GM18519 (cell line): ENCODE measurements at regions not wholly inside any gene's neighbourhood (a gene's known extent, or its start where the extent isn't known, plus 50 kb on each side); places are given as distances from the start of the nearest gene placed in this dataset.

Experiments
- ATAC-seq: cut with Tn5 transposase; IDR thresholded peaks from one replicate; pipeline ENCODE4 v1.9.1; 2021; ENCODE audit warnings: mild to moderate bottlenecking, moderate library complexity; ENCODE audit not compliant: unreplicated experiment, low FRiP score

DNA sequence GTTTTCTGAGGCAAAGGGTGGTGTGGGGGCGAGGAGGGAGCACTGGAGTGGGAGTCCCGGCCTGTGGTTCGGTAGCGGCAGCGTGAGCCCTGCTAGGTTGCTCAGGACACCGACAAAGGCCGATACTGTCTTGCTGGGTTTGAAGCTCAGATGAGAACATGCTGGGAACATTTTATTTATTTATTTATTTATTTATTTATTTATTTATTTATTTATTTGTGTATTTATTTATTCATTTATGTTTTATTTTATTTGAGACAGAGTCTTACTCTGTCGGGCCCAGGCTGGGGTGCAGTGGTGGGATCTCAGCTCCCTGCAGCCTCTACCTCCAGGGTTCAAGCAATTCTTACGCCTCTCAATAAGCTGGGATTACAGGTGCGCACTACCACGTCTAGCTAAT is 117.9 kb upstream of the GSE1 start:
- ATAC-seq, result no peak

DNA sequence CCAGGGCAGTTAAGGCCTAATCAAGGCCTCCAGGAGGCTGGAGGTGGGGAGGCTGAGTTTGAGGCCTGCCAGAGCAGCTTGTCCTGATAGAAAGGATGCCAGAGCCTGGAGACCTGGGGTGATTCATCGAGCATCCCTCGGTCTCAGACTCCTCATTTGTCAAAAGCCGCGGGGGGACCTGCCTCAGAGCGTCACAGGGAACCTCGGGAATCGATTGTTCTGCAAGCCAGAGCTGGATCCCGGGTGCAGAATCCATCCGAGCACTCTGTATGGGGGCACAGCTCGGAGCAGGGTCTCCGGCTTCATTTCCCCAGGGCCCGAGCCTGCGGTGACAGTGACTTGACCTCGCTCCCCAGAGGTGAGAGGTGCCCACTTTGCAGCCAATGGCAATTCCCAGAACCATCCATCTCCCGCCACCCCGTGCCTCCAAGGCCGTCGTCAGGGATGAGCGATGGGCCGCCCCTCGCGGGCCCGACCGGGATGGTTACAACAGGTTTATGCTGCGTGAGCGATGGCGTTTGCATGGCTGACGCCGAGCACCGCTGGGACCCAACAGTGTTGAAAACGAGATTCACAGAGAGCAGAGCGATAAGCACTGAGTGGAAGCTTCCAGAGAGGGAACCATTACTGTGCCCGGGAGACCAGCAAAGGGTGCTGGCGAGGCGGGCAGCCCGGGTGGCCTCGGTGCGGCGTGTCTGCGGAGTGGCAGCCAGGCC is 117.1 kb upstream of the GSE1 start:
- ATAC-seq, result no peak

DNA sequence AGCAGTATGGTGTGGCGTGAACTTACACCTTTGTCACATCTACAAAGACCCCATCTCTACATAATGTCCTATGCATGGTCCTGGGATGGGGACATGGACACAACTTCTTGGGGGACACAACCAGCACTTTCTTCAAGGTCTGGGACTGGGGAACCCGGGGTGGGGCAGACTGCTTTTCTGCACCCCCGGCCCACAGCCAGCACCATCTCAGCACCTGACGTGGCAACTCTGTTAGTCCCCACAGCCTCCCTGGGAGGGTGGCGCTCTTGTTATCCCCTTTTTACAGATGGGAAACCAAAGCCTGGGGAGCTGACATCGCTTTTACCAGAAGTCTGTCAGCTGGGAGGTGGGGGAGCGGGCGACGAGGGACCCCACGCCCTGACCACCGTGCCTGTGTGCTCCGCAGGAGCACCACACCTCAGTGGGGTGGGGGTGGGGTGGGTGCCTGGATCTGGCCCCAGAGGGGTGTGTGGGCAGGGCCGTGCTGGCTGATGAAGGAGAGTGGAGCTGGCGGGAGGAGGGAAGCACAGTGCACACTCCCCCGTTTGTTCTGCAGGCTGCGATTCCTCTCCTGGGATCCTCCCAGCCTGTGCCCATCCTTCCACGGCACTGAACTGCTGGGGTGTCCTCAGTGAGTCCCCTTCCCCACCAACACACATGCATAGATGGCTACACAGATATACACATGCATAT is 115.4 kb upstream of the GSE1 start:
- ATAC-seq, result no peak

DNA sequence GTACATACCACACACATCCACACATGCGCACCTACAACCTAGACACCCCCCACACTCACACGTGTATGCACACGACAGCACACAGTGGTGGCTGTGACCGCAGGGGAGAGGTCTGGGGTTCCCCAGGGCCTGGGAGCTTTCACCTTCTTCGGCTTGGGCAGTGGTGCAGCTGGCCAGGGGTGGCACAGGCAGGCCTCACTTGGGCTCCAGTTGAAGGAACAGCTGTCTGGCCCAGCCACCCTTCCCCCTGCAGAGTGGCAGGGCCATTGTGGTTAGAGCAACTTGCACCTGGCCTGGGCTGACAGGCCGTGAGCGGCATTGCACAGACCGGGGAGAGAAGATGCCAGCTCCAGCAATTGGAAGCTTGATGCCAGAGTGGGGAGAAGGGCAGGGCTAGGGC is 114.5 kb upstream of the GSE1 start:
- ATAC-seq, result no peak

DNA sequence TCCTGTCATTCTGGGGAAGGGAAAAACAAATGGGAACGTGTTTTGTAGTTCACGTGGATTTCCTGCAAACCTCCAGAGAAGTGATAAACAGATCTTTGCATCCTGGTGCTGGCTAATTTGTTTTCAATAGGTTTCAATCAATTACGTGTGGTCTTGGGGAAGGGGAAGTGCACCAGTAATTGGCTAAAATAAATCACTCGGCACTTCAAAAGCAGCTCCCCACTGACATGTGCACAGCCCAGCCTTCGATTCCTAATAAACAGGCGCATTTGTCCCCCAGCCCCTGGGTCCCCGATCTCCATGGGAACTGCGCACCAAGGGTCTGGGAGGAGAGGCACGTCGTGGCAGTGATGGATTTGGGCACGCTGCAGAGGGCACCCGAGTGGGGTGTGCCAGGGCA is 112.9 kb upstream of the GSE1 start:
- ATAC-seq, result no peak

DNA sequence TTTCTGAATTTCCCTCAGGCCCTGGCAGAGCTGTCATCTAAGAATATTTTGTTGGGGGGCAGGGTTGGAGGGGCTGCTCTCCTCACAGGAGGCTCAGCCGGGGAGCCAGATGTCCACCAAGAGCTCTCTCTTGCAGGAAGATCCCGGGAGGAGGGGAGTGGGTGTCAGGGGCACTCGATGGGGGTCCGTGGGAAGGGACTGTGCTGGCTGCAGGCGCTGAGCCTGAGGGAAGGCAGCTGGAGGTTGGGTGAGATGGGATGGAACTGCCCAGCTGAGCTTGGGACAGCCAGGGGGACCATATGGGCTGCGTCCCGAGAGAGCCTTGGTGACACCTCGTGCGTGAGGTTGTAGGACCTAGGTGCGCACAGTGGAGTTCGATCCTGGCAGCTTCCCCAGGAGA is 111.2 kb upstream of the GSE1 start:
- no peak for ATAC-seq

DNA sequence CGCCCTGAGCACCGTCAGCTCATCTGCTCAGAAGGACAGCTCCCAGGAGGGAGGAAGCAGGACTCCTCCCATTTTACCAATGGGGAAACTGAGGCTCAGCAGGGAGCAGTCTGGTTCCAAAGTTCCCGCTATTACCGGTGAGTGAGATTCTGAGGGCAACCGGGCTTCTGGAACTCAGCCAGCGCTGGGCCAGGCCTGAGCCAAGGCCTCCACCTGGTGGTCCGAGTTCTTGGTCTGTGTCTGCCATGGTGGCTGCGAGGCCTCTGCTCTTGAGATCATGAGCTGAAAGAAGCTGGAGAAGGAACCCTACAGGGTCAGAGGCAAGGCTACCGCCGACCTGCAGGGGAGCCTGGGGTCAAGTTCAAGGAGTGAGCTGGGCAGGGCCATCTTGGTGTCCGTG is 110.8 kb upstream of the GSE1 start:
- no peak for ATAC-seq

DNA sequence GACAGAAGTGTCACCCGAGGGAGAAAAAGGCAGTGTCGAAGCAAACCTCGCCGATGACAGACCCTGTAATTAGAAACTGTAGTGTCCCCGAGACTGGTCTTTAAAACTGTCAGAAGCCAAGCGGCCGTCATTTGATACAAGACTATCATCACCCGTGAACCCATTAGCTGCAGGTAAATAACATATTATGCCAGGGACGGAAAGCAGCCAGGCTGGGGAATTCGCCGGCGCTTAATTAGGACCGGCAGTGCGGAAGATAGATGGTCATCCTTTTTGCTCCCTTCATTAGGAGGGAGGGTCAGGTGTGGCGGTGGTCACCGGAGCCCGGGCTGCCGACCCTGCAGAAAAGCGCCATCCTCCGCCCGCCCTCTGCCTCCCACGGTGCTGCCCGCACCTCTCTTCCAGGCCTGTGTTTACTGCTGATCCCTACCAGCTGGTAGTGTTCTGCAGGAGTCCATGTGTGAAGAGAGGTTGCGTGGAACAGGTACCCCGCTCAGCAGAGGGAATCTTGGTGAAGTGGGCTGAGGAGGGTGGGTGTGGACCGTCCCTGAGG is 109.4 kb upstream of the GSE1 start:
- no peak for ATAC-seq

DNA sequence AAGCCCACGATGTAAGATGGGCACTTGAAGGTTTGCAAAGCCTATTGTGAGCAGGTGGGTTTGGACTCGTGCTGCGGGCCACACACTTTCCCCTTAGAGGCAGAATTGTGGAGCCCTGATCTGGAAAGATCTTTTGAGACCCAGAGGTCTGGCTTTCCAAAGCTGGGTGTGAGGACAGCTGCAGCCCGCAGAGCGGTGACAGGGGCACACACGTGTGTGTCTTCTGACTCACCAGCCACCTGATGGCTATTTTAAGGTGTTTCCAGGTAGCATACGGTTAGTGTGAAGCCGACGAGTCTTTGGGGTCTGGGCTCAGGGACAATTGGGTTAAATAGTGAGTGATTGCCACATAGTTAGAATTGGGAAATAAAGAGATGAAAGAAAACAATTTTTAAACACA is 108.9 kb upstream of the GSE1 start:
- no peak for ATAC-seq

DNA sequence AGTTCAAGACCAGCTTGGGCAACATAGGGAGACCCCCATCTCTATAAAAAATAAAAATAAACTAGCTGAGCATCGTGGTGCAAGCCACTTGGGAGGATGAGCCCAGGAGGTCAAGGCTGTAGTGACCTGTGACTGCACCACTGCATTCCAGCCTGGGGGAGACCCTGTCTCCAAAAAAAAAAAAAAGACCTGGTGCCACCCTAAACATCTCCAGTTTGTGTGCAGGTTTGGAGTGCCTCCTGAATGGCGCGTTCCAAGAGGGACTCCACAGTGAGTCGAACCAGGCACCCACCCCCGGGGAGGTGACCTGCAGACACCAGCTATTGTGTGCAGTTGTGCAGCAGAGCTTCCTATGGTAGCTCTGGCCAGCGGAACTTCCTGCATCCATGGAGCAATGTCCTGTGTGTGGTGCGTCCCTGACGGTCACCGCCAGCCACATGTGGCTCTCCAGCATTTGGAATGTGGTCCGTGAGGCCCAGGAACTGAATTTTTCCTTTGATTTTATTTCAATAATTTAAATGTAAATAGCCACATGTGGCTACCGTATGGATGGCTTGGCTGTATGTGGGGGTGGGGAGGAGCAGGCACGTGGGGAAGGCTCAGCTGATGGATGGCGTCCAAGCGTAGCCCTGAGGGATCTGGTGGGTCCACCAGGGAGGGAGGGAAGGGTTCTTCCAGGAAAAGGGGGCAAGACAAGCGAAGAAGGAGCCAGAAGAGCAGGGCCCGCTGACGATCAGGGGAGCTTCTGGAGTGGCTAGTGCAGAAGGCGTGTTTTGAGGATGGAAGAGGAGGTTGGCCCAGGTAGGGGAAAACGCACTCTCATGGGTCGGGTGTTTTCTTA is 107.1 kb upstream of the GSE1 start:
- ATAC-seq, result no peak

DNA sequence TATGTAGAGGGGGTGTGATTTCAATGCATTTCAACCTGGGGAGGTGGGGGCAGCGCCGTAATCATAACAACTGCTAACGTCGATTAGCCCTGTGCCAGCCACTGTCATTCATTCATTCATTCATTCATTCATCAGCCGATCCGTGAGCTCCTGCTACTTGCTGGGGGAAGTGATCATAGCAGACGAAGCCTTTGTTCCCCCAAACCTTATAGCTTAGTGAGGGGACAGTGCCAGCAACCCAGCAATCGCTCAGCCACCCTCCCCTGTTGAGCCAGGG is 106.5 kb upstream of the GSE1 start:
- ATAC-seq, result no peak

DNA sequence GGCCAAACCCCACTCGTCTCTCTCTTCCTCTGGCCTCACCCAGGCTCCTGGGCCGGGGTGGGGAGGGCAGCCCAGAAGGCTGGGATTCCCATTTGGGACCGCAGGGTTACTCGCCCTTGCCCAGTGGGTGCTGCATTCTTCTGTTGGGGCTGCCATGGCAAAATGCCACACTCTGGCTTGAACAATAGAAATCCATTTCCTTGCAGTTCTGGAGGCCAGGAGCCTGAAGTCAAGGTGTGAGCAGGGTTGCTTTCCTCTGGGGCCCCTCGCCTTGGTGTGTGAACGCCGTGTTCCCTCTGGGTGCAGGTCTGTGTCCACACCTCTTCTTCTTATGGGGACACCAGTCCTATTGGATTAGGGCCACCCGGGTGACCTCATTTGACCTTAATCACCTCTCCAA is 105.8 kb upstream of the GSE1 start:
- ATAC-seq, result no peak

DNA sequence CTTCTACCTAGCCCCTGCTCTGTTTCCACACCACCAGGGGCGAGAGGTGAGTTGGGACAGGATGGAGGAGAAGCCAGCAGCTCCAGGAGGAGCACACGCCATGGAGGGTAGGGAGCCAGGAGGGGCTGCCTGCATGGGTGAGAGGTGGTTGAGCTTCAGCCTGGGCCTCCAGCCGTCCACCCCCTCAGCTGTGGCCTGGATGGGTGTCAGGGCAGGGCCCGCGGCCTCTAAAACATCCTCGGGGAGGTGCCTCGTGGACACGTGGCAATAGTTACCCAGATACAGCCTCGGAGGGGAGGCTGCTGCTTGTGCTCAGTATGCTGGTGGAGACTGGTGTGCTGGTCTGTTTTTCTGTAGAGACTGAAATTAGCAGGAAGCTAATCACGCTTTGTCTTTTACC is 104.7 kb upstream of the GSE1 start:
- no peak for ATAC-seq

DNA sequence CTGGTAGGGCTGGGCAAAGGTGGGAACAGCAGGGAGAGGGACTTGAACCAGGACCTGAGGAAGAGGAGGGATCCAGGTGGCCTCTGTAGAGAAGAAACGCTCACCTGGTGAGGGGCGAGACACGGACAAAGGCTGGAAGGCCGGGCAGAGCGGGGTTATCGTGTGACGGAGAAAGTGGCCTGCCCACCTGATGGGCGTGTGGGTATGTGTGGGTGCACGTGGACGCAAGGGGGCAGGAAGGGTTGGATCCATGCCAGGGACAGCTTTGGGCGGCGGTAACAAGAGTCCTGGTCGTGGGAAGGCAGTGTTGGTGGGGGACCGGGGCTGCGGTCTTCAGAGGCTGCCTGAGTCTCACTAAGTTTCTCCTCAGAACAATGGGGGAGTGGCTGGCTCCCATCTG is 104.1 kb upstream of the GSE1 start:
- no peak for ATAC-seq

DNA sequence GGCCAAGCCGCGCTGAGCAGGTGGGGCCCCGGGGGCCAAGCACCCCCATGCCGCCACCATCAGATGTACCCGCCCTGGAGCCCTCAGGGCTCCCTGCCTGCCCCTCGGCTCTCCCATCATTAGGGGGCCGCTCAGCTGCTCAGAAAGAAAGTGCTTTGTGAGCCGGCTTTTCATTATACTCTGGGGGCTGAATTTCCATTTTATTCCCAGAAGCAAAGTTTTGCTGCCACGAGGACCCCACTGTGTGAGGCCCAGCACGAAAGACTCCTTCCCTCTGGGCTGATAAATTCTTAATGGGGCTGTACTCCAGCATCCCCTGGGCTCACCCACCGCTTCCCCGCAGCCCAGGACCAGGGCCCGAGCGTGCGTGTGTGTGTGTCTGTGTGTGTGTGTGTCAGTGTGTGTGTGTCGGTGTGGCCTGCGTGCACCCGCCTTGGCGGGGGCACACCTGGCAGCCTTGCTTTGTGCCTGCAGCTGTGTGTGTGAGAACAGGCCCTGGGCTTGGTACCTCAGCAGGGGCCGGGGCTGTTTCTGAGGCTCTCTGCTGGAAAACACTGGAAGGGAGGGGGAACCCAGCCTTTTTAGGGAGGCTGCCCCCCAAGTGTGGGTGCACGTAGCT is 103.0 kb upstream of the GSE1 start:
- ATAC-seq, result no peak

DNA sequence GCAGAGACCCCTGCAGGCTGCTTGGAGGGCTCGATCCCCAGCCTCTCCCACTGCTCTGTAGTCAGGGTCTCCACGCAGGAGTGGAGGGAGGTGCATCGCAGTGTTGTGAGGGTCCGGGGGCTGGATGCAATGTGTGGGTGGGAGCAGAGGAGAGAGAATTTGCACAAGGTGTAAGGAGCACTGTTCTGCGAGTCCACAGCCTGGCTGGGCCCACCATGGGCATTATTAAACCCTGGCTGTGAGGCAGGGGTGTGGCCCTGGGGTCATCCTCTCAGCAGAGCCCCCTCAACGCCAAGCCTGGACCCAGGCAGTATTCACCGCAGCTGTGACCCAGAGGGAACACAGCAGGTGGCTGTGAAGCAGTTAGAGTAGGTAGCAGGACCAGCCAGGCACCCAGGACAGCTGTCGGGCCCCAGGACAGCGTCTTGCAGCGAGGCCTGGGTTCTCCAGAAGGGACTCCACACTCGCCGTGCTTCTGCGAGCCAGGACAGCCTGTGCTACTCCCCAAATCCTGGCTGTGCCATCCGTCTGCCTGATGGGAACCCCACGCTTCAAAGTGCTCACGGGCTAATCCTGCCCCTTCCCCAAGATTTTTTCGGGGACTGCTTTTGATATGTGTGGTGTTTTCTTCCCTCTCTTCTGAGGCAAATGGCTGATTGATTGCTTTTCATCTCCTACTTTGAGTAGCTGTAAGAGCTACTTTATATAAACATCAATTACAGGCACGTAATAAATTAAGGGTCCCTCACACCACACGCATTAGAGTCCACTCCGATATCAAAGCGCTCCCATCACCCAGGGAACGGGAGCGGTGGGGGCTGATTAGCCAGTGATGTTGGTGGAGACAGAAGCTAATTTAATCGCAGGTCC is 100.9 kb upstream of the GSE1 start:
- ATAC-seq, result no peak

DNA sequence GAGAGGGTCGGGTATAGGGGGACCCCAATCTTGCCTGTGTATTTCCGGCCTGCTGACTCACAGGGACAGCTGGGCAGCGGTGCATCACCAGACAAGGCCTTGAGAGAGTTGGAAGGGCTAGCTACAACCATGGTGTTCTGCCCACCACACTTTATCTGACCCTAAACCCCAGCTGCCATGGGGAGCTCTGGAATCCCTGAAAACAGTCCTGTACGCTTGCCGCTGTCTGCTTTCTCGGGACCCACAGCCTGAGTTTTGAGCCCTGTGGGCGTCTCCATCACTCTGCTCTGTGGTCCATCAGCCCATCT is 100.4 kb upstream of the GSE1 start:
- no peak for ATAC-seq

DNA sequence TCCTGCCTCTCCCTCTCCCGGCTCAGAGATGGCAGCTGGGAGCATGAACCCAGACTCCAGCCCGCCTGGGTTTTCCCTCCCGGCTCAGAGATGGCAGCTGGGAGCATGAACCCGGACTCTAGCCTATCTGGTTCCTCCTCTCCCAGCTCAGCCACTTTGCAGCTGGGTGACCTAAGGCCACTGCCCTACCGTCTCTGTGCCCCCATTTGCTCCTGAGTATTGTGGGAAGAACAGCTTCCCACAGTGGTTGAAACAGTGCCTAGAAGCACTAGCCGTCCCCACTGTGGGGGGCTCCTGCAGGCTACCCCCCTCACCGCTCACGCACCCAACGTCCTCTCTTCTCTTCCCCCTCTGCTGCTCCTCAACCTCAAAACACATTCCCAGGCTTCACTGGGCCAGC is 99.9 kb upstream of the GSE1 start:
- ATAC-seq, result no peak

DNA sequence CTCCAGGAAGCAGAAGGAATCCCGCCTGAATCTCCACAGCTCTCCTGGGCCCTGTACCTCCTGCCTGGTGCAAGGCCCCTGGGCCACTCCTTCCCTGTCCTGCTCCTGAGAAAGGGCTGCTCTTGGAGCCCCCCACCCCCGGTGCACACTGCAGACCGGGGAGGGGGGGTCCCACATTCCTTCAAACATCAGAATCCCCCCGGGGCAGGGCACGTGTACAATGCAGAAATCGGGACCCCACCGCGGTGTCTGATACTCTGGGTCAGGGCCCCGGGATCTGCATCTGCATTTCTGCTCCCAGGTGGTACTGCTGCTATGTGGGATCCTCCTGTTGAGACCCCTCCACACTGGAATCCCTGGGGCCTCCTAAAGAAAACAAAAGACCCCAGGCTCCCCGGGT is 99.5 kb upstream of the GSE1 start:
- no peak for ATAC-seq

DNA sequence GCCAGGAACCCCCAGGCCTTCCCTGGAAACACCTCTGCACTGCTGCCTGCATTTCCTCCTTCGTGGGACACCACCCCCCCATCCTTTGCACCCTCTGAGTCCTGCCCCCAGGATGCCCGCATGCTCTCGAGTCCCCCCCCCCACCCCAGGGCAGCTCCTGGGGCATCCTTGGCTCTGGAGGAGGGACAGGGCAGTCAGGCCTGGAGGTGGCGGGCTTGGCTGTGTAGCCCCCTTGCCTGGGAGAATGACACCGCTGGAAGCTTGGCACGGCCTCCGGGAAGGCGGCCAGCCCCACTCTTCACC is 98.9 kb upstream of the GSE1 start:
- ATAC-seq, result no peak
